ENCODE measurements at regions not wholly inside any gene's neighbourhood (a gene's known extent, or its start where the extent isn't known, plus 50 kb on each side); places are given as distances from the start of the nearest gene placed in this dataset.
A peak's percentile ranks its signal among the peaks of the same experiment; 100 is the strongest.

DNA sequence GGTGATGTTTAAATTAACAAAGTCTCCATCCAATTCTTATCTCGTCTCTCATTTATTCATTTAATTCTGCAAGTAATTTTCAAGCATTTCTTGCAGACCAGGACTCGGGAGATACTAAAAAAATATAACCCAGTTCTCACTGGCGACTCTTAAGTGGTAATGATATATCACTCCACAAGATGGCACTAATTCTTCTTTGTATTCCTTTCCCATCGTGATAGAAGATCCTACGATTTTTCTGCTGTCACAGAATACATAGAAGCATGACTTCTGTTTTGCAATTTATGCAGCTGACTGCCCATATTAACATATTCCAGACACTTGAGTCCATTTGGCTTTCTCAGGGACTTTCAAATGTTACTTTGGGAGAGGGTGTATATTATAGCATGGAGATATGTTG lies 64.0 kb upstream of the FGF13 start:
- peak; percentile 19 for DNase-seq (ENCODE audit: extremely low read depth, low read depth)

DNA sequence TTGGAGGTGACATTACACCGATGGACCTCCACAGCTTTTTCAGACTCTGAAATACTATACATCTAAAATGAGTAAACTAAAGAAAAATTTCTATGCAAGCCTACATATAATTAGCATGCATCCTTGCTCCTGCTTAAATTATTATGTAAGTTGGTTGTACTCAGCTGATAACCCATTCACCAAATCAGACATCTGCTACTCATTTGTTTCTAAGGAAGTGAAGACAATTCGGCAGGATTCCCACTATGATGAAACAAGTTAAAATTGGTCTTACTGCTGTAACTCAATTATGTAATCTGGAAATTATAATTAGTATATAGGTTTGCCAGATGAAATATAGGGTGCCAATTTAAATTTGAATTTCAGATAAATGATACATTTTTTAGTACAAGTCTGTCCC lies 59.5 kb upstream of the FGF13 start:
- no peak for DNase-seq (ENCODE audit: extremely low read depth, low read depth)

DNA sequence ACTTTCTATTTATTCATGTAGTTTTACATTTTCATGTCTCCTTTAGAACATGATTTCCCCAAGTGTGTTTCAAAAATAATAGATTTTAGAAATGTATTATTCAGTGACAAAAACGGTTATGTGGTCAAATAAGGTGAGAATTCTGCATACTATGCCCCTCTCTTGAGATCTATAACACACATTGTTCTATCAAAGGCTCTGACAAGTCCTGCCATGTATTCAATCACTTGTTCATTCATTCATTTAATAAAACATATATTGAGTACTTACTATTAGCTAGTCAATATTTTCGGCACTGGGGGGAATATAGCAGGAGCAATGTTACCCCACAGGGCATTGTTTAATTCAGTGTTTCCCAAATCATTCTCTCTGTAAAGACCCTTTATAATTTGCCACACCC lies 58.4 kb upstream of the FGF13 start:
- DNase-seq (ENCODE audit: extremely low read depth, low read depth), result no peak

DNA sequence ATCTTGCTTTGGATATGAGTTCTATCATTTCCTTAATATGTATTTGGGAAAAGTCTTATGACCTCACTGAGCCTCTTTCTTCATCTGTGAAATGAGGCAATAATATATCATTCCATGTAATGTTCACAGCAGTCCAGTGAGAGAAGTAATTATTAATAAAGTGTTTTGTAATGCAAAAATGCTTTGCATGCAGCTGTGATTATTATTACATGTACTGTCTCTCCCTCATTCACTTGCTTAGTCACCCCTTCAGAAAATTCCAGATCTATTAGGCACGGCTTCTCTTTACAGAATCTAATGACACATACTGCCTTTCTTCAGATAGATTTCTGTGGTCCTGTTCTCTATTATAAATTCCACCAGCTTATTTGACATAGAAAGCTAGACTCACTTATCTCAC lies 53.5 kb upstream of the FGF13 start:
- no peak for DNase-seq (ENCODE audit: extremely low read depth, low read depth)

DNA sequence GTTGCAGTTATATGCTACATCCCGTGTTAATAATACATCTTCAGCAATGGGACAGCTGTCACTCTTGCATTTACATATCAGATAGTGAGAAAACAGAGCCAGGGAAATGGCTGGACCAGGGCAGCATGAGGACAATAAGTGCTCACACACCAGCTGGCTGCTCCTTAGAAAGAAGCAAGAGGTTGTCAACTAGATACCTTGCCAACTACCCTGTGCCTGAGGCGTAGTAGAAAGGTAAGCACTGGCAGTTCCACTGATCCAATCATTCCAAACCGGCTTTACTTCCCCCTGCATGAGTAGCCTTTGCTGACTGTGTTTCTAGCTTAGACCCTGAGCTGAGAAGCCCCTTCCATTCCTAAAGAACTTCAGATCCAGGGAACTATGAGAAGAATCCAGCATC lies 52.2 kb upstream of the FGF13 start:
- DNase-seq (ENCODE audit: extremely low read depth, low read depth), result no peak

DNA sequence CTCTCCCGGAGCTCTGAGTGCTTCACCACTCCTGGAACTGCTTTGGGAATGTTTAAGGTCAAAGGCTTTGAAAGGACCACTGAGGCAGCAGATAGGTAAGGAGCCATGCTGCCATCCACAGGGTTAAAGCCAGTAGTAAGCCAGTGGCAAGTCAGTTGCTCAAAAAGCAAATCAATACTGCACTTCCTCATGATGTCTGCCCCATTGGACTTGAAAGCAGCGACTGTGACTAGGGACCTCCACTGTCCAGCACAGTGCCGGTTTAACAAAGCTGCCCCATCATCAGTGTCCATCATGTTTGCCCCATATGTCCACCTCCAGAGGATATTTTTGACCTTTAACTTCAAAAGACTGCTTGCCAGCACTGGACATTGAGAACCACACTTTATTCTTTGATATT lies 49.9 kb upstream of the FGF13 start:
- DNase-seq (ENCODE audit: extremely low read depth, low read depth), result no peak
